ENCODE measurements at regions not wholly inside any gene's neighbourhood (a gene's known extent, or its start where the extent isn't known, plus 50 kb on each side); places are given as distances from the start of the nearest gene placed in this dataset.

- intact Hi-C loops (cut with DNase I) = no loop called here
- no peak for DNase-seq (ENCODE audit: low spot score)
These were observed 156.0 kb upstream of the IFNE start for GRCh38 chr9:21638104-21638503.

DNA sequence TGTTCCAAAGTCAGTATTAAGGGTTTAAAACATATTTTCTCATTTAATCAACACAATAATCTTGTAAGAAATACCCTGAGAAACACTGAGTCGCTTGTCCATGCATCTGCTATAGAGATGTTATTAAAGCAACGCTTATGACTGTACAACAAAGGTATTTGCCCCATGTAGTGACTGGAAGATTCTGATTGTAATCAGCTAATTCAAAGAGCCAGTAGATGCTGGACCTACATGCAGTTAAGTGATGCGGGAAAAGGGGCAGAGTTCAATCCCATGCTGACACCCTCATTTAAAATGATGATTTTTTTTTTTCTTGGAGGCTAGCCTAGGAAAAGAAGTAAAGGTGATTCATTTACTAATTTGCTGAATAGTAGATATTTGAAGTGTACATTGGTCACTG, 149.3 kb upstream of the MTAP start:
- no peak for DNase-seq (ENCODE audit: low spot score)
- intact Hi-C loops (cut with DNase I) = no loop called here

GRCh38 chr9:21653589-21653988, 148.8 kb upstream of the MTAP start:
- no peak for DNase-seq (ENCODE audit: low spot score)
- intact Hi-C loops (cut with DNase I) = no loop called here

GRCh38 chr9:21656776-21657674, 145.4 kb upstream of the MTAP start:
- no peak for DNase-seq (ENCODE audit: low spot score)
- intact Hi-C loops (cut with DNase I) = no loop called here

DNA sequence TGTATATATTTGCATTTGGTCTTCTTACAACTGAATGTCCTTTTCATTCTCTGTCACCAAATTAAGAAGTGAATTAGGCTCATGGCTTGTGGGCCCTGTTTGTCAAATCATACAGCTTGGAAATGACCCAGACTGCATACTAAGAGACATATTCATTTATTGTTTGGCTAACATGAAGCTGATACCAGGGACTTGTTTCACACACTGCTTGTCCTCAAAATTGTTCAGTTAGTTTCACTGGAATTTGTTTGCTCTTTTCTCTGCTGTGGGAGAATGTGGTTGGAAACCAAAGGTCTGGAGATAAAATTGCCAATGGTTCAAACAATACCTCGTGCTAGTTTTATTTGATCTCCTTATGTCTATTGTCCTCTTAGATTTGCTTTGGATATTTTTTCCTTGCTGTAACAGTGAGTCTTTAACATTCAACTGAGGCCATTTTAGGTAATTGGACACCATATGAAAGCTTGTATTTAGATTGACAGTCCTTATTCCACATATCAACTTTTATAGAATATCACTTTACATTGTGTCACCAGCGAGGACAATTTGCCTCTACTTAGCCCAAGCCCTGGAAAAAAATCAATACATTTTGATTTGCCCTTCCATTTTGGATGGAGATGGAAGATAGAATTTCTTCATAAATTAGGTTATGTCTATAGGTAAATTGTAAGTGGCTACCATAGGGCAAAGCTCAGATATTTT, 144.3 kb upstream of the MTAP start:
- intact Hi-C loops (cut with DNase I) = no loop called here

GRCh38 chr9:21660976-21661375, 141.5 kb upstream of the MTAP start:
- DNase-seq (ENCODE audit: low spot score) = no peak
- intact Hi-C loops (cut with DNase I) = loop anchor here in 1 of 2 donors (10.0 kb wide), 1 partner anchor 1024 kb away; no protein-coding TSS in a partner anchor

More for the DNA sequence above, 144.3 kb upstream of the MTAP start:
- no peak for DNase-seq (ENCODE audit: low spot score)

GRCh38 chr9:21661626-21662025, 140.8 kb upstream of the MTAP start:
- DNase-seq (ENCODE audit: low spot score) = no peak
- intact Hi-C loops (cut with DNase I) = loop anchor here in 1 of 2 donors (10.0 kb wide), 1 partner anchor 1023 kb away; no protein-coding TSS in a partner anchor

DNA sequence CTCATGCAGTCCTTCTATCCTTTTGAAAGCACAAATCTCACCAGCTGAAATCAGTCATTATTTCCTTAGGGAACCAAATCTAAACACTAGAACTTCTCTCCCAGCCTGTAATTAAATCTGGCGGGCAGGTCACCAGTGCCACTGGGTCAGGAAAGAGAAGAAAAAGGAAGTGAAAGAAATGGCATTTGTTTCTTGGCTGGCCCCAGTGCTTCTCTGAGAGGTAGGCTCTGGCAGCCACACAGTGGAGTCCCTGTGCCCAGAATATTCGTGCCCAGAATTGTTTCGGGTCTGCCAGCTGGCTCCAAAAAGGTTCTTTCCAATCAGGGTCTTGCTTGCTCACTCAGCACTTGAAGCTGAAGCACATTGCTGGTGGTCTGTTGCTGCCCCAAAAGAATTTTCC, 133.9 kb upstream of the MTAP start:
- intact Hi-C loops (cut with DNase I) = loop anchor here in 1 of 2 donors (10.0 kb wide), 1 partner anchor 1016 kb away; no protein-coding TSS in a partner anchor
- no peak for DNase-seq (ENCODE audit: low spot score)

- intact Hi-C loops (cut with DNase I) = loop anchor here in 1 of 2 donors (10.0 kb wide), 1 partner anchor 1015 kb away; no protein-coding TSS in a partner anchor
- no peak for DNase-seq (ENCODE audit: low spot score)
These were observed 132.7 kb upstream of the MTAP start for GRCh38 chr9:21669701-21670100.

DNA sequence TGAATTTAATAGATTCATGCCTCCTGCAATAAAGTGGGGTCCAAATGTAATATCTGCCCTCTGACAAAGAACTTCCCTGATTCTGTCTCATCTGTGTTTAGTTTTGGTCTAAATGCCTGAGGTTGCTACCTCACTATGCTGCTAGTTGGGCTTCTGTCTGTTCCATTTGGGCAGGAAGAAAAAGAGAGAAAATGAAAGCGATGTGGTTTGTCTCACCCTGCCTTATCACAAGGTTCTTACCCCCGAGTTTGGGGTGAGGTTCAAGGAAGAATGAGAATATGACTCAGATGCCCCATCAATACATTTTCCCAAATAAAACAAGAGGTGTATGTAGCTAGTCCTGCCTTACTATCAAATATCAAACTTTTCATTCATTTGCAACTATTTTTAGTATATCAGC, 132.1 kb upstream of the MTAP start:
- DNase-seq (ENCODE audit: low spot score) = no peak
- intact Hi-C loops (cut with DNase I) = no loop called here

GRCh38 chr9:21672140-21672539, 130.3 kb upstream of the MTAP start:
- no peak for DNase-seq (ENCODE audit: low spot score)
- intact Hi-C loops (cut with DNase I) = no loop called here

GRCh38 chr9:21672761-21673160, 129.7 kb upstream of the MTAP start:
- intact Hi-C loops (cut with DNase I) = no loop called here

DNA sequence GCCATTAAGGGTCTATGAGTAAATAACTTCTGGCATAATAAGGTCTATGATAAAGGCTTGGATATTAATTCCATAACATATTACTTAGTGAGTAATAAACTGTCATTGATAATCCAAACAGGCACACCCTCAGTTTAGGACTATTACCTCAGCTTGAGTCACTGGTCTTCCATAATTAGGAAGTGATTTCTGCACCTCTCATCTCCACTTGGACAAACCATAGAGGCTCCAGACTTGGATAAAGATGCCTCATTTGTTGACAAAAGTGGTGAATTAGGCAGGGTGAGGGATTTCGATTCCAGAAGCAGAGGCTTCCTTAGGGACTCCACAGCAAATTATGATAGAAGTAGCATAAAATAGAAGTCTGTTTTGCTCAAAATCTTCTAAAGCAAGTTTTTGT, 127.5 kb upstream of the MTAP start:
- intact Hi-C loops (cut with DNase I) = no loop called here
- DNase-seq (ENCODE audit: low spot score) = no peak

More at GRCh38 chr9:21672761-21673160, 129.7 kb upstream of the MTAP start:
- DNase-seq (ENCODE audit: low spot score) = no peak

GRCh38 chr9:21677387-21677786, 125.0 kb upstream of the MTAP start:
- intact Hi-C loops (cut with DNase I) = no loop called here
- no peak for DNase-seq (ENCODE audit: low spot score)

DNA sequence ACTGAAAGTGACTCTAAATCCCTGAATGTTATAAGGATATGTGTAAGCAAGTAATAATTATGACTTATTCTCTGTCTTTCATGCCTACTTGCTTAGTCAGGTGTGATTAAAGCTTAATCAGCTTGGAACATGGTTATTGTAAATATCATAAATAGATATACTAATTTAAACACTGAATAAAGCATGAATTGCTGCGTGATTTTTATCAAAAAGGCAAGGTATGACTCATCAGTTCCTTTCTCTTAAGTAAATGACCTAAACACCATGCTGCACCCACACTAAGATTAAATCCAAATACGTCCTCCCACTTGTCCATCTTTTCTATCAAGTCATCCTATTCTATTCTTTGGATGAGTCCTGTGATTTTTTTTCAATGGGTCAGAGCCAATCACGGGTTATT, 124.6 kb upstream of the MTAP start:
- intact Hi-C loops (cut with DNase I) = no loop called here
- DNase-seq (ENCODE audit: low spot score) = no peak

- intact Hi-C loops (cut with DNase I) = no loop called here
- no peak for DNase-seq (ENCODE audit: low spot score)
These were observed 123.0 kb upstream of the MTAP start for GRCh38 chr9:21679432-21679831.

GRCh38 chr9:21680590-21680989, 121.8 kb upstream of the MTAP start:
- no peak for DNase-seq (ENCODE audit: low spot score)
- intact Hi-C loops (cut with DNase I) = no loop called here

DNA sequence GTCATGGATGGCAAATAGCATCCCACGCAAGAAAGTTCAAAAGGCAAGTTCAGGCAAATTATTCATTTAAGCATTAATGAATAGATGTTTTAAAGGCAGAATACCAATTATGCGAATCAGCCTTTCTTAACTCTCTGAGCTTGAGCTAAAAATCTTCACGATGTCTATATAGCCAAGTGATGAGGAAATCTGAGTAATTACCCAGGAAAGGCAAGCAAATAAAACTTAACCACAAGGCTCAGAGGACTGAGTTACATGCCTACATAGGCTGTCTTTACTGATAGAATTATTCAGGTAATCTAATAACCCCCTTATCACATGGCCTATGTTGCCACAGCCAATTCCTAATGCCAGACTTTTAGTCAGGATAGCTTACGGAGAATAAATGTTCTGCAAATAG, 120.8 kb upstream of the MTAP start:
- intact Hi-C loops (cut with DNase I) = no loop called here
- DNase-seq (ENCODE audit: low spot score) = no peak

- DNase-seq (ENCODE audit: low spot score) = no peak
- intact Hi-C loops (cut with DNase I) = no loop called here
These were observed 120.1 kb upstream of the MTAP start for GRCh38 chr9:21682381-21682780.

- no peak for DNase-seq (ENCODE audit: low spot score)
These were observed 119.5 kb upstream of the MTAP start for GRCh38 chr9:21682981-21683380.

More at GRCh38 chr9:21682981-21683380, 119.5 kb upstream of the MTAP start:
- intact Hi-C loops (cut with DNase I) = no loop called here
